ENCODE measurements at regions not wholly inside any gene's neighbourhood (a gene's known extent, or its start where the extent isn't known, plus 50 kb on each side); places are given as distances from the start of the nearest gene placed in this dataset.

- TF ChIP-seq CTCF (IDR thresholded peaks at IDR 0.05; ENCODE audit: insufficient read depth, low read depth, low read length) = no peak
- TF ChIP-seq EZH2 (IDR thresholded peaks at IDR 0.05; ENCODE audit: insufficient read depth, low read length) = no peak
These were observed 213.7 kb upstream of the TMPRSS15 start for GRCh38 chr21:18617291-18617690.

Data from astrocyte (in vitro differentiated cells and primary cell).